Natural killer cell (primary cell): ENCODE measurements at regions not wholly inside any gene's neighbourhood (a gene's known extent, or its start where the extent isn't known, plus 50 kb on each side); places are given as distances from the start of the nearest gene placed in this dataset.
"Not testable (repeated sequence)": the region's sequence is repeated elsewhere in the genome, so short reads cannot be mapped to it uniquely, and the experiment has no call there.

Experiments
- ATAC-seq, 3 donors: fragments of 150-1000 bp in 2 of 3; fragments of 200-7000 bp in 1 of 3; cut with Tn5 transposase; 1 replicate in 1 of 3; 2 replicates in 2 of 3; pipeline ENCODE4 v1.10.0; 2021; ENCODE audit warnings: mild to moderate bottlenecking in 2 of 3, moderate library complexity in 2 of 3
- DNase-seq, 2 donors: peaks; one replicate each; pipeline versions ENCODE4 v3.0.0 to v3.0.0-alpha.2; 2013 to 2021; ENCODE audit warnings: mixed read lengths in 1 of 2
- H3K27ac ChIP-seq: one replicate; pipeline ENCODE4 v1.5.1; 2013; ENCODE audit warnings: mild to moderate bottlenecking, low read length
- H3K27me3 ChIP-seq: one replicate; pipeline ENCODE4 v1.6.1; 2013; ENCODE audit warnings: low read length; ENCODE audit not compliant: control insufficient read depth, insufficient read depth
- H3K36me3 ChIP-seq: one replicate; pipeline ENCODE4 v1.6.1; 2013; ENCODE audit warnings: low read length; ENCODE audit not compliant: control insufficient read depth, insufficient read depth
- H3K4me1 ChIP-seq: one replicate; pipeline ENCODE4 v1.6.1; 2013; ENCODE audit warnings: low read length; ENCODE audit not compliant: control insufficient read depth, insufficient read depth
- H3K4me3 ChIP-seq: one replicate; pipeline ENCODE4 v1.5.1; 2013; ENCODE audit warnings: low read length
- H3K9me3 ChIP-seq: one replicate; pipeline ENCODE4 v1.6.1; 2013; ENCODE audit warnings: low read length; ENCODE audit not compliant: control insufficient read depth, insufficient read depth
- H3K27ac Mint-ChIP-seq, 2 donors: one replicate each; pipeline ENCODE4 v1.8.0; 2022; ENCODE audit warnings: mild to moderate bottlenecking in 2 of 2, mixed read lengths in 2 of 2, moderate library complexity in 1 of 2
- H3K27me3 Mint-ChIP-seq, 2 donors: one replicate each; pipeline ENCODE4 v1.8.0; 2022; ENCODE audit warnings: low read depth in 2 of 2, mixed read lengths in 2 of 2
- H3K36me3 Mint-ChIP-seq: one replicate; pipeline ENCODE4 v1.8.0; 2022; ENCODE audit warnings: mixed read lengths
- H3K4me1 Mint-ChIP-seq, 2 donors: one replicate each; pipeline ENCODE4 v1.8.0; 2022; ENCODE audit warnings: mixed read lengths in 2 of 2
- H3K4me3 Mint-ChIP-seq: one replicate; pipeline ENCODE4 v1.8.0; 2022; ENCODE audit warnings: mild to moderate bottlenecking, moderate library complexity, mixed read lengths
- H3K9me3 Mint-ChIP-seq, 2 donors: one replicate each; pipeline ENCODE4 v1.8.0; 2022; ENCODE audit warnings: mixed read lengths in 2 of 2
- CTCF ChIP-seq: fragments of 200-600 bp; IDR thresholded peaks from one replicate; pipeline ENCODE4 v1.8.0; 2022; ENCODE audit warnings: antibody characterized with exemption
- WGBS: methylation state at CpG from one replicate; pipeline ENCODE4 v1.1.7; 2013; ENCODE audit warnings: missing lambda C conversion rate; ENCODE audit not compliant: insufficient coverage; 5-methylcytosine and 5-hydroxymethylcytosine counted together
- intact Hi-C: fragments of 100-400 bp; cut with micrococcal nuclease; formaldehyde crosslinking; loops from one replicate; pipeline ENCODE4 v1.14.2; 2022

- H3K4me1 Mint-ChIP-seq: no peaks in the 10 kb centered on the region
These were observed 965.6 kb downstream of the XPNPEP1 start for GRCh38 chr10:108957681-108958080.

GRCh38 chr10:108956149-108956548 lies 967.2 kb downstream of the XPNPEP1 start:
- H3K27ac ChIP-seq: no peak overlapping the region
- no peaks in the 10 kb centered on the region for H3K27me3 ChIP-seq
- no peaks in the 10 kb centered on the region for H3K4me1 Mint-ChIP-seq
- H3K27me3 Mint-ChIP-seq: no peaks in the 10 kb centered on the region
- no peak for DNase-seq
- H3K4me3 Mint-ChIP-seq: no peak overlapping the region
- intact Hi-C loops: no loop called here
- 92% methylated on average over 1 of the region's 1 CpG for WGBS
- H3K4me3 ChIP-seq: no peak overlapping the region
- TF ChIP-seq CTCF: no peak
- H3K9me3 ChIP-seq: no peaks in the 10 kb centered on the region
- peaks cover 9 to 15% of the 10 kb centered on the region in 2 donors for H3K9me3 Mint-ChIP-seq
- no peak for ATAC-seq
- H3K27ac Mint-ChIP-seq: no peak overlapping the region
- H3K36me3 Mint-ChIP-seq: peaks cover 7% of the 10 kb centered on the region
- H3K4me1 ChIP-seq: no peaks in the 10 kb centered on the region
- H3K36me3 ChIP-seq: no peaks in the 10 kb centered on the region

More at GRCh38 chr10:108957681-108958080, 965.6 kb downstream of the XPNPEP1 start:
- peaks cover 7% of the 10 kb centered on the region for H3K36me3 Mint-ChIP-seq
- no peak overlapping the region for H3K4me3 Mint-ChIP-seq
- peaks cover 5 to 15% of the 10 kb centered on the region in 2 donors for H3K9me3 Mint-ChIP-seq
- Histone ChIP-seq H3K4me3 (no peak overlapping the region), H3K27me3 (no peaks in the 10 kb centered on the region), H3K36me3 (no peaks in the 10 kb centered on the region), H3K4me1 (no peaks in the 10 kb centered on the region), H3K27ac (no peak overlapping the region), H3K9me3 (no peaks in the 10 kb centered on the region)
- ATAC-seq: no peak
- H3K27me3 Mint-ChIP-seq: no peaks in the 10 kb centered on the region
- WGBS: 83% methylated on average over 2 of the region's 3 CpGs
- intact Hi-C loops: no loop called here
- no peak for TF ChIP-seq CTCF
- no peak overlapping the region for H3K27ac Mint-ChIP-seq
- DNase-seq: no peak

GRCh38 chr10:108920029-108920428 lies 1003.3 kb downstream of the XPNPEP1 start:
- H3K27me3 ChIP-seq, H3K27ac Mint-ChIP-seq, H3K4me3 ChIP-seq, H3K9me3 ChIP-seq, intact Hi-C loops, DNase-seq, H3K27me3 Mint-ChIP-seq, H3K4me1 Mint-ChIP-seq, H3K36me3 ChIP-seq, H3K4me1 ChIP-seq, ATAC-seq, H3K4me3 Mint-ChIP-seq, H3K27ac ChIP-seq: not testable (repeated sequence)
- H3K9me3 Mint-ChIP-seq: peaks cover 8 to 13% of the 10 kb centered on the region in 2 donors
- H3K36me3 Mint-ChIP-seq: peaks cover 13% of the 10 kb centered on the region

- Mint-ChIP-seq H3K4me3 (no peak overlapping the region), H3K27me3 (peaks cover 0 to 2% of the 10 kb centered on the region in 2 donors), H3K27ac (no peak overlapping the region), H3K4me1 (no peaks in the 10 kb centered on the region), H3K36me3 (no peaks in the 10 kb centered on the region), H3K9me3 (peaks cover 4 to 7% of the 10 kb centered on the region in 2 donors)
- peaks cover 3% of the 10 kb centered on the region for H3K27me3 ChIP-seq
- no peak for TF ChIP-seq CTCF
- 67% methylated on average over 3 of the region's 3 CpGs for WGBS
- H3K9me3 ChIP-seq: no peaks in the 10 kb centered on the region
- intact Hi-C loops: no loop called here
- no peak overlapping the region for H3K4me3 ChIP-seq
- no peaks in the 10 kb centered on the region for H3K4me1 ChIP-seq
- no peaks in the 10 kb centered on the region for H3K36me3 ChIP-seq
- no peak overlapping the region for H3K27ac ChIP-seq
- ATAC-seq (no peak), DNase-seq (no peak)
These were observed 1010.0 kb downstream of the XPNPEP1 start for GRCh38 chr10:108913300-108913699.
